ENCODE measurements at regions not wholly inside any gene's neighbourhood (a gene's known extent, or its start where the extent isn't known, plus 50 kb on each side); places are given as distances from the start of the nearest gene placed in this dataset.

DNA sequence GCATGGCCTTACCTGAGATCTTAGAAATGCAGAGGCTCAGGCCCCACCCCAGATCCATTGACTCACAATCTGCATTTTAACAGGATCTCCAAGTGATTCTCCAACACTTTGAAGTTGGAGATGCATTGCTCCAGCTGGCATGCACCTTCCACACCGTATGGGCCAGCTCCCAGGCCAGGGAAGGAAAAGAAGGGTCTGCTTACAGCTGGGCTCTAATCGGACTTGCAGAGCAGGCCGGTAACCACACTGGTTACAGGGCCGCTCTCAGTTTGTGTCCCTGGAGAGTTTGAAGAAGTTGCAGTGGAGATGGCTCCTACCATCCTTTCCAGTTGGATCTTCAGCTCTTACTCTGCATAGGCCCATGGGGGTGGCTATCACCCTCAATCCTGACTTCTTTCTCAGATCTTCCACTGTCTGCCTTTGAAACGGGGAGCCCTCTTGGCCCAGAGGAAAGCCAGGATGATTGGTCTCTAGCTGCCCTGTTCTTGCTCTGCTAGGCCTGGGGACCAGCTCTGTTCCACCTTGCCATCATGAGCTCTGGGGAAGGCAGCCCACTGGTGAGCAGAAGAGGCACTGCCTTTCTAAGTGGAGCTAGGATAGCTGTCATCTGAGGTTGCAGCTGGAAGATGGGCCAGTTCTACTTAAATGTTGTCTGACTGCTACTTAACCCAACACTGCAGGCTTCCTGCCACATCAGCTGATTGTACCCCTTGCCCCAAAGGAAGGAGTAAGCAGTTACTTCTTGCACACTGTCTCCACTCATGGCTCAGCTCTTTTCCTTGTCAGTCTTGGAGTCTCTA is 105.6 kb upstream of the NAV2 start (continued):
- TF ChIP-seq, protein P1, sequence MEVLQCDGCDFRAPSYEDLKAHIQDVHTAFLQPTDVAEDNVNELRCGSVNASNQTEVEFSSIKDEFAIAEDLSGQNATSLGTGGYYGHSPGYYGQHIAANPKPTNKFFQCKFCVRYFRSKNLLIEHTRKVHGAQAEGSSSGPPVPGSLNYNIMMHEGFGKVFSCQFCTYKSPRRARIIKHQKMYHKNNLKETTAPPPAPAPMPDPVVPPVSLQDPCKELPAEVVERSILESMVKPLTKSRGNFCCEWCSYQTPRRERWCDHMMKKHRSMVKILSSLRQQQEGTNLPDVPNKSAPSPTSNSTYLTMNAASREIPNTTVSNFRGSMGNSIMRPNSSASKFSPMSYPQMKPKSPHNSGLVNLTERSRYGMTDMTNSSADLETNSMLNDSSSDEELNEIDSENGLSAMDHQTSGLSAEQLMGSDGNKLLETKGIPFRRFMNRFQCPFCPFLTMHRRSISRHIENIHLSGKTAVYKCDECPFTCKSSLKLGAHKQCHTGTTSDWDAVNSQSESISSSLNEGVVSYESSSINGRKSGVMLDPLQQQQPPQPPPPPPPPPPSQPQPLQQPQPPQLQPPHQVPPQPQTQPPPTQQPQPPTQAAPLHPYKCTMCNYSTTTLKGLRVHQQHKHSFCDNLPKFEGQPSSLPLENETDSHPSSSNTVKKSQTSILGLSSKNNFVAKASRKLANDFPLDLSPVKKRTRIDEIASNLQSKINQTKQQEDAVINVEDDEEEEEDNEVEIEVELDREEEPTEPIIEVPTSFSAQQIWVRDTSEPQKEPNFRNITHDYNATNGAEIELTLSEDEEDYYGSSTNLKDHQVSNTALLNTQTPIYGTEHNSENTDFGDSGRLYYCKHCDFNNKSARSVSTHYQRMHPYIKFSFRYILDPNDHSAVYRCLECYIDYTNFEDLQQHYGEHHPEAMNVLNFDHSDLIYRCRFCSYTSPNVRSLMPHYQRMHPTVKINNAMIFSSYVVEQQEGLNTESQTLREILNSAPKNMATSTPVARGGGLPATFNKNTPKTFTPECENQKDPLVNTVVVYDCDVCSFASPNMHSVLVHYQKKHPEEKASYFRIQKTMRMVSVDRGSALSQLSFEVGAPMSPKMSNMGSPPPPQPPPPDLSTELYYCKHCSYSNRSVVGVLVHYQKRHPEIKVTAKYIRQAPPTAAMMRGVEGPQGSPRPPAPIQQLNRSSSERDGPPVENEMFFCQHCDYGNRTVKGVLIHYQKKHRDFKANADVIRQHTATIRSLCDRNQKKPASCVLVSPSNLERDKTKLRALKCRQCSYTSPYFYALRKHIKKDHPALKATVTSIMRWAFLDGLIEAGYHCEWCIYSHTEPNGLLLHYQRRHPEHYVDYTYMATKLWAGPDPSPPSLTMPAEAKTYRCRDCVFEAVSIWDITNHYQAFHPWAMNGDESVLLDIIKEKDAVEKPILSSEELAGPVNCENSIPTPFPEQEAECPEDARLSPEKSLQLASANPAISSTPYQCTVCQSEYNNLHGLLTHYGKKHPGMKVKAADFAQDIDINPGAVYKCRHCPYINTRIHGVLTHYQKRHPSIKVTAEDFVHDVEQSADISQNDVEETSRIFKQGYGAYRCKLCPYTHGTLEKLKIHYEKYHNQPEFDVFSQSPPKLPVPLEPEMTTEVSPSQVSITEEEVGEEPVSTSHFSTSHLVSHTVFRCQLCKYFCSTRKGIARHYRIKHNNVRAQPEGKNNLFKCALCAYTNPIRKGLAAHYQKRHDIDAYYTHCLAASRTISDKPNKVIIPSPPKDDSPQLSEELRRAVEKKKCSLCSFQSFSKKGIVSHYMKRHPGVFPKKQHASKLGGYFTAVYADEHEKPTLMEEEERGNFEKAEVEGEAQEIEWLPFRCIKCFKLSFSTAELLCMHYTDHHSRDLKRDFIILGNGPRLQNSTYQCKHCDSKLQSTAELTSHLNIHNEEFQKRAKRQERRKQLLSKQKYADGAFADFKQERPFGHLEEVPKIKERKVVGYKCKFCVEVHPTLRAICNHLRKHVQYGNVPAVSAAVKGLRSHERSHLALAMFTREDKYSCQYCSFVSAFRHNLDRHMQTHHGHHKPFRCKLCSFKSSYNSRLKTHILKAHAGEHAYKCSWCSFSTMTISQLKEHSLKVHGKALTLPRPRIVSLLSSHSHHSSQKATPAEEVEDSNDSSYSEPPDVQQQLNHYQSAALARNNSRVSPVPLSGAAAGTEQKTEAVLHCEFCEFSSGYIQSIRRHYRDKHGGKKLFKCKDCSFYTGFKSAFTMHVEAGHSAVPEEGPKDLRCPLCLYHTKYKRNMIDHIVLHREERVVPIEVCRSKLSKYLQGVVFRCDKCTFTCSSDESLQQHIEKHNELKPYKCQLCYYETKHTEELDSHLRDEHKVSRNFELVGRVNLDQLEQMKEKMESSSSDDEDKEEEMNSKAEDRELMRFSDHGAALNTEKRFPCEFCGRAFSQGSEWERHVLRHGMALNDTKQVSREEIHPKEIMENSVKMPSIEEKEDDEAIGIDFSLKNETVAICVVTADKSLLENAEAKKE (CRISPR knock-in tag; IDR thresholded peaks at IDR 0.05) = no peak
- TF ChIP-seq CTCF (conservative IDR thresholded peaks at IDR 0.05; ENCODE audit: low read depth in 2 of 2) = no peak
- TF ChIP-seq JUNB (IDR thresholded peaks at IDR 0.05; ENCODE audit: unreplicated experiment) = no peak
- TF ChIP-seq EZH2 (IDR thresholded peaks at IDR 0.05; ENCODE audit: low read depth, unreplicated experiment) = no peak
- no peak for TF ChIP-seq ZNF114 (CRISPR knock-in tag; IDR thresholded peaks at IDR 0.05)
- TF ChIP-seq STAT1 (IDR thresholded peaks at IDR 0.05; ENCODE audit: unreplicated experiment) = no peak
- TF ChIP-seq ETS1 (IDR thresholded peaks at IDR 0.05) = no peak
